Transverse colon (tissue), 4 donors: ENCODE measurements at regions not wholly inside any gene's neighbourhood (a gene's known extent, or its start where the extent isn't known, plus 50 kb on each side); places are given as distances from the start of the nearest gene placed in this dataset.

Experiments used
- DNase-seq: peaks from one replicate; pipeline ENCODE4 v3.0.0-alpha.2; 2019
- H3K27ac ChIP-seq, 4 donors: fragments of 200-600 bp; sonication (generic); 2 replicates each; pipeline ENCODE4 v1.5.1; 2016 to 2018; ENCODE audit warnings: inconsistent platforms in 4 of 4
- H3K27me3 ChIP-seq: fragments of 200-600 bp; sonication (generic); 2 replicates; pipeline ENCODE4 v1.5.1; 2017; ENCODE audit warnings: inconsistent platforms
- H3K36me3 ChIP-seq, 4 donors: fragments of 200-600 bp; sonication (generic); 2 replicates each; pipeline ENCODE4 v1.5.1; 2017 to 2019; ENCODE audit warnings: inconsistent platforms in 4 of 4
- H3K4me1 ChIP-seq, 4 donors: fragments of 200-600 bp; sonication (generic); 2 replicates each; pipeline ENCODE4 v1.5.1; 2017 to 2020; ENCODE audit warnings: inconsistent platforms in 4 of 4
- H3K4me3 ChIP-seq, 4 donors: fragments of 200-600 bp; sonication (generic); 1 replicate in 1 of 4; 2 replicates in 3 of 4; pipeline versions ENCODE4 v1.5.1 to v1.6.1; 2017 to 2019; ENCODE audit warnings: inconsistent platforms in 4 of 4
- H3K9me3 ChIP-seq, 2 donors: fragments of 200-600 bp; sonication (generic); 2 replicates each; pipeline ENCODE4 v1.5.1; 2017 to 2019; ENCODE audit warnings: inconsistent platforms in 2 of 2
- CTCF ChIP-seq, 5 experiments: fragments of 200-600 bp in 3 of 5; fragments of 450-650 bp in 2 of 5; sonication (generic) in 3 of 5; IDR thresholded peaks; 1 replicate in 2 of 5; 2 replicates in 3 of 5; pipeline ENCODE4 v1.5.1; 2016 to 2017; ENCODE audit warnings: antibody characterized with exemption in 5 of 5, inconsistent platforms in 3 of 5, mild to moderate bottlenecking in 2 of 5, moderate library complexity in 1 of 5
- EP300 ChIP-seq: sonication (generic); formaldehyde crosslinking; IDR thresholded peaks from one replicate; pipeline ENCODE4 v1.6.1; 2017; ENCODE audit warnings: antibody characterized with exemption, low read depth
- POLR2A ChIP-seq: fragments of 450-650 bp; IDR thresholded peaks from one replicate; pipeline ENCODE4 v1.6.1; 2016; ENCODE audit warnings: antibody characterized with exemption, mild to moderate bottlenecking, moderate library complexity
- POLR2AphosphoS5 ChIP-seq, 3 donors: sonication (generic); formaldehyde crosslinking; IDR thresholded peaks; one replicate each; pipeline ENCODE4 v1.6.1; 2016; ENCODE audit warnings: antibody characterized with exemption in 3 of 3
- WGBS, 2 donors: methylation state at CpG; one replicate each; pipeline ENCODE4 v1.1.5; 2018; ENCODE audit warnings: low coverage in 1 of 2; 5-methylcytosine and 5-hydroxymethylcytosine counted together
- in situ Hi-C, 4 donors: fragments of 200-750 bp; cut with MboI; loops; one replicate each; pipeline versions ENCODE4 v1.15.0 to v1.15.1; 2017; ENCODE audit warnings: low sequenced_read_pairs in 3 of 4, low pct_ligation_motif_present in 1 of 4, low pct_unique_long_range_greater_than_20kb in 1 of 4
- intact Hi-C: fragments of 100-400 bp; cut with DNase I; formaldehyde crosslinking; loops from one replicate; pipeline ENCODE4 v1.15.1; 2023; ENCODE audit warnings: low total_unique reads

- in situ Hi-C loops: no loop called here
- intact Hi-C loops: no loop called here
- no peak for DNase-seq
- Histone ChIP-seq H3K27ac (no peak overlapping the region), H3K4me1 (peaks cover 0 to 33% (median 11%) of the 10 kb centered on the region in 4 donors), H3K4me3 (no peak overlapping the region), H3K9me3 (no peaks in the 10 kb centered on the region), H3K36me3 (no peaks in the 10 kb centered on the region), H3K27me3 (no peaks in the 10 kb centered on the region)
- TF ChIP-seq CTCF (IDR thresholded peaks at IDR 0.05): no peak
- TF ChIP-seq POLR2A: no peak
- no peak for TF ChIP-seq POLR2AphosphoS5 (IDR thresholded peaks at IDR 0.05)
- no peak for TF ChIP-seq EP300
- 69 to 83% methylated on average over 1 to 9 of the region's 9 CpGs for WGBS, 2 donors
These were observed 54.5 kb downstream of the CLDN34 start for GRCh38 chrX:10021461-10022272.

GRCh38 chrX:10022273-10022541, 55.0 kb downstream of the CLDN34 start:
- Histone ChIP-seq H3K4me3 (no peak overlapping the region), H3K9me3 (no peaks in the 10 kb centered on the region), H3K36me3 (no peaks in the 10 kb centered on the region), H3K4me1 (peaks cover 0 to 29% (median 11%) of the 10 kb centered on the region in 4 donors), H3K27ac (no peak overlapping the region), H3K27me3 (no peaks in the 10 kb centered on the region)
- 88% methylated on average over 5 of the region's 5 CpGs; no CpG with 5 or more reads in 1 of the 2 donors for WGBS, 2 donors
- TF ChIP-seq EP300 (no peak), POLR2AphosphoS5 (IDR thresholded peaks at IDR 0.05) (no peak), POLR2A (no peak), CTCF (IDR thresholded peaks at IDR 0.05) (no peak)
- intact Hi-C loops: no loop called here
- in situ Hi-C loops: no loop called here
- no peak for DNase-seq

GRCh38 chrX:10022580-10023245, 55.6 kb downstream of the CLDN34 start:
- H3K9me3 ChIP-seq: no peaks in the 10 kb centered on the region
- no peaks in the 10 kb centered on the region for H3K27me3 ChIP-seq
- H3K27ac ChIP-seq: no peak overlapping the region
- no peaks in the 10 kb centered on the region for H3K36me3 ChIP-seq
- TF ChIP-seq EP300 (no peak), CTCF (IDR thresholded peaks at IDR 0.05) (no peak), POLR2A (no peak), POLR2AphosphoS5 (IDR thresholded peaks at IDR 0.05) (no peak)
- intact Hi-C loops: no loop called here
- H3K4me1 ChIP-seq: peaks cover 0 to 24% (median 10%) of the 10 kb centered on the region in 4 donors
- no peak overlapping the region for H3K4me3 ChIP-seq
- peak; percentile 37 for DNase-seq
- 65% methylated on average over 10 of the region's 10 CpGs; no CpG with 5 or more reads in 1 of the 2 donors for WGBS, 2 donors
- in situ Hi-C loops: no loop called here

GRCh38 chrX:10023821-10024220, 56.7 kb downstream of the CLDN34 start:
- no peak for DNase-seq
- Histone ChIP-seq H3K9me3 (no peaks in the 10 kb centered on the region), H3K27ac (no peak overlapping the region), H3K4me1 (peaks cover 0 to 13% (median 4%) of the 10 kb centered on the region in 4 donors), H3K27me3 (no peaks in the 10 kb centered on the region), H3K36me3 (no peaks in the 10 kb centered on the region), H3K4me3 (no peak overlapping the region)
- in situ Hi-C loops: no loop called here
- intact Hi-C loops: no loop called here
- TF ChIP-seq EP300 (no peak), POLR2A (no peak), CTCF (IDR thresholded peaks at IDR 0.05) (no peak), POLR2AphosphoS5 (IDR thresholded peaks at IDR 0.05) (no peak)
- WGBS, 2 donors: 73% methylated on average over 7 of the region's 7 CpGs; no CpG with 5 or more reads in 1 of the 2 donors
